WTC11 (cell line): ENCODE measurements at regions not wholly inside any gene's neighbourhood (a gene's known extent, or its start where the extent isn't known, plus 50 kb on each side); places are given as distances from the start of the nearest gene placed in this dataset.

ENCODE experiments used
- ATAC-seq: fragments of 200-7000 bp; cut with Tn5 transposase; 2 replicates; pipeline ENCODE4 v1.10.0; 2021; ENCODE audit warnings: mild to moderate bottlenecking, moderate library complexity
- CTCF ChIA-PET: fragments of 300-600 bp; sonication (Branson Sonifier 250); formaldehyde crosslinking; loops from one replicate; lab custom pipeline; 2021; ENCODE audit warnings: antibody characterized with exemption; lab: Charles Lee
- POLR2A ChIA-PET: fragments of 350-600 bp; sonication (Branson Sonifier 250); formaldehyde crosslinking; loops from one replicate; lab custom pipeline; 2021; ENCODE audit warnings: antibody characterized with exemption; lab: Charles Lee
- DNase-seq: peaks from one replicate; pipeline ENCODE4 v3.0.0; 2021; ENCODE audit warnings: low spot score
- H3K27ac Mint-ChIP-seq: 2 replicates; pipeline ENCODE4 v1.8.0; 2021; ENCODE audit warnings: mixed read lengths
- H3K27me3 Mint-ChIP-seq: 2 replicates; pipeline ENCODE4 v1.8.0; 2021; ENCODE audit warnings: low read depth, mild to moderate bottlenecking, moderate library complexity, mixed read lengths
- H3K36me3 Mint-ChIP-seq: 2 replicates; pipeline ENCODE4 v1.8.0; 2021; ENCODE audit warnings: mixed read lengths
- H3K4me1 Mint-ChIP-seq: 2 replicates; pipeline ENCODE4 v1.8.0; 2022; ENCODE audit warnings: mixed read lengths
- H3K4me3 Mint-ChIP-seq: 2 replicates; pipeline ENCODE4 v1.8.0; 2021; ENCODE audit warnings: mild to moderate bottlenecking, moderate library complexity, mixed read lengths
- H3K9me3 Mint-ChIP-seq: 2 replicates; pipeline ENCODE4 v1.8.0; 2021; ENCODE audit warnings: mixed read lengths
- AR ChIP-seq: fragments of 250-450 bp; sonication (Bioruptor Pico); IDR thresholded peaks from 2 replicates; pipeline ENCODE4 v1.9.0; 2021; ENCODE audit warnings: mild to moderate bottlenecking
- ATF2 ChIP-seq: sonication (generic); formaldehyde crosslinking; IDR thresholded peaks from 2 replicates; pipeline ENCODE4 v1.8.1; 2022; ENCODE audit warnings: low read depth, missing genetic modification reagents, borderline replicate concordance
- CREM ChIP-seq: sonication (generic); formaldehyde crosslinking; IDR thresholded peaks from 2 replicates; pipeline ENCODE4 v1.8.1; 2022; ENCODE audit warnings: mild to moderate bottlenecking, missing genetic modification reagents, moderate library complexity
- E2F5 ChIP-seq: sonication (generic); formaldehyde crosslinking; IDR thresholded peaks from 2 replicates; pipeline ENCODE4 v1.8.1; 2022; ENCODE audit warnings: mild to moderate bottlenecking, moderate library complexity, missing genetic modification reagents
- ELF4 ChIP-seq: sonication (generic); formaldehyde crosslinking; IDR thresholded peaks from 2 replicates; pipeline ENCODE4 v1.8.1; 2022; ENCODE audit warnings: low read depth, mild to moderate bottlenecking, moderate library complexity, missing genetic modification reagents
- EMX1 ChIP-seq: fragments of 250-450 bp; sonication (Bioruptor Pico); IDR thresholded peaks from 2 replicates; pipeline ENCODE4 v1.8.0; 2021; ENCODE audit warnings: mild to moderate bottlenecking
- FOXP1 ChIP-seq: sonication (generic); formaldehyde crosslinking; IDR thresholded peaks from 2 replicates; pipeline ENCODE4 v1.8.0; 2022; ENCODE audit warnings: missing genetic modification reagents, mild to moderate bottlenecking, moderate library complexity, borderline replicate concordance
- FOXP4 ChIP-seq: sonication (generic); formaldehyde crosslinking; IDR thresholded peaks from 2 replicates; pipeline ENCODE4 v1.8.0; 2022; ENCODE audit warnings: mild to moderate bottlenecking, missing genetic modification reagents
- HMGA2 ChIP-seq: fragments of 250-450 bp; sonication (Bioruptor Pico); IDR thresholded peaks from 2 replicates; pipeline ENCODE4 v1.4.0; 2021; ENCODE audit warnings: mild to moderate bottlenecking, moderate library complexity
- NFYB ChIP-seq: sonication (generic); formaldehyde crosslinking; conservative IDR thresholded peaks from 2 replicates; pipeline ENCODE4 v1.8.0; 2022; ENCODE audit warnings: low read depth, missing genetic modification reagents
- NR2C2 ChIP-seq: sonication (generic); formaldehyde crosslinking; IDR thresholded peaks from 2 replicates; pipeline ENCODE4 v1.8.0; 2022; ENCODE audit warnings: mild to moderate bottlenecking, missing genetic modification reagents
- OVOL2 ChIP-seq: fragments of 250-450 bp; sonication (Bioruptor Pico); IDR thresholded peaks from 2 replicates; pipeline ENCODE4 v1.9.0; 2021; ENCODE audit warnings: mild to moderate bottlenecking, borderline replicate concordance
- RORB ChIP-seq: fragments of 250-450 bp; sonication (Bioruptor Pico); IDR thresholded peaks from 2 replicates; pipeline ENCODE4 v1.9.0; 2021; ENCODE audit warnings: mild to moderate bottlenecking
- SOX15 ChIP-seq: fragments of 250-450 bp; sonication (Bioruptor Pico); IDR thresholded peaks from 2 replicates; pipeline ENCODE4 v1.9.0; 2021; ENCODE audit warnings: mild to moderate bottlenecking
- STAT6 ChIP-seq: sonication (generic); formaldehyde crosslinking; conservative IDR thresholded peaks from 2 replicates; pipeline ENCODE4 v1.8.1; 2023; ENCODE audit warnings: mild to moderate bottlenecking, low read depth, missing genetic modification reagents, moderate library complexity
- ZBTB43 ChIP-seq: sonication (generic); formaldehyde crosslinking; IDR thresholded peaks from 2 replicates; pipeline ENCODE4 v1.8.1; 2023; ENCODE audit warnings: mild to moderate bottlenecking, missing genetic modification reagents
- ZMAT4 ChIP-seq: fragments of 250-450 bp; sonication (Bioruptor Pico); IDR thresholded peaks from 2 replicates; pipeline ENCODE4 v1.9.0; 2021; ENCODE audit warnings: mild to moderate bottlenecking
- ZNF416 ChIP-seq: fragments of 250-450 bp; sonication (Bioruptor Pico); IDR thresholded peaks from 2 replicates; pipeline ENCODE4 v1.9.0; 2021; ENCODE audit warnings: mild to moderate bottlenecking, inconsistent platforms
- ZNF423 ChIP-seq: fragments of 250-450 bp; sonication (Bioruptor Pico); IDR thresholded peaks from 2 replicates; pipeline ENCODE4 v2.1.2; 2022; ENCODE audit warnings: mild to moderate bottlenecking, moderate library complexity

- DNase-seq: no peak
- H3K4me3 Mint-ChIP-seq: no peak overlapping the region
- no peak overlapping the region for H3K27ac Mint-ChIP-seq
- no peaks in the 10 kb centered on the region for H3K27me3 Mint-ChIP-seq
- CTCF ChIA-PET: no interaction called here
- H3K36me3 Mint-ChIP-seq: no peaks in the 10 kb centered on the region
- no peak for ATAC-seq
- no peaks in the 10 kb centered on the region for H3K9me3 Mint-ChIP-seq
- no peak for TF ChIP-seq STAT6 (CRISPR knock-in tag)
- no peak for TF ChIP-seq ZNF416
- TF ChIP-seq ZMAT4: no peak
- TF ChIP-seq ELF4: no peak
- TF ChIP-seq SOX15 (CRISPR knock-in tag): no peak
- TF ChIP-seq EMX1 (CRISPR knock-in tag): no peak
- TF ChIP-seq HMGA2 (CRISPR knock-in tag): no peak
- TF ChIP-seq NFYB: no peak
- no peak for TF ChIP-seq FOXP1 (CRISPR knock-in tag)
- no peak for TF ChIP-seq ATF2
- TF ChIP-seq E2F5 (CRISPR knock-in tag): no peak
- POLR2A ChIA-PET: no interaction called here
- no peaks in the 10 kb centered on the region for H3K4me1 Mint-ChIP-seq
Observed at GRCh38 chr22:25318081-25318823, 98.8 kb downstream of the CRYBB2 start.

- no peak for TF ChIP-seq OVOL2 (CRISPR knock-in tag)
- no peak for TF ChIP-seq ZBTB43 (CRISPR knock-in tag)
- ChIA-PET POLR2A (no interaction called here), CTCF (no interaction called here)
- Mint-ChIP-seq H3K27ac (no peak overlapping the region), H3K36me3 (no peaks in the 10 kb centered on the region), H3K27me3 (no peaks in the 10 kb centered on the region), H3K4me3 (no peak overlapping the region), H3K9me3 (no peaks in the 10 kb centered on the region), H3K4me1 (no peaks in the 10 kb centered on the region)
- DNase-seq (no peak), ATAC-seq (no peak)
Observed at GRCh38 chr22:25327018-25327755, 107.7 kb downstream of the CRYBB2 start.

GRCh38 chr22:25331050-25331449, 111.6 kb downstream of the CRYBB2 start:
- ATAC-seq: no peak
- DNase-seq: no peak
- no peaks in the 10 kb centered on the region for H3K9me3 Mint-ChIP-seq
- POLR2A ChIA-PET: no interaction called here
- H3K4me3 Mint-ChIP-seq: no peak overlapping the region
- no peak overlapping the region for H3K27ac Mint-ChIP-seq
- H3K27me3 Mint-ChIP-seq: no peaks in the 10 kb centered on the region
- H3K36me3 Mint-ChIP-seq: no peaks in the 10 kb centered on the region
- CTCF ChIA-PET: no interaction called here
- no peaks in the 10 kb centered on the region for H3K4me1 Mint-ChIP-seq
- TF ChIP-seq AR: no peak
- no peak for TF ChIP-seq FOXP4
- TF ChIP-seq RORB (CRISPR knock-in tag): no peak
- TF ChIP-seq ZNF423 (CRISPR knock-in tag): no peak
- TF ChIP-seq CREM: no peak
- TF ChIP-seq NR2C2 (CRISPR knock-in tag): no peak
